ENCODE measurements at regions not wholly inside any gene's neighbourhood (a gene's known extent, or its start where the extent isn't known, plus 50 kb on each side); places are given as distances from the start of the nearest gene placed in this dataset.

- H3K4me3 ChIP-seq (ENCODE audit: low read length) = no peak overlapping the region
- no peak overlapping the region for H3K4me3 Mint-ChIP-seq
Measured at GRCh38 chr1:110788673-110789072, 84.3 kb upstream of the CD53 start.

DNA sequence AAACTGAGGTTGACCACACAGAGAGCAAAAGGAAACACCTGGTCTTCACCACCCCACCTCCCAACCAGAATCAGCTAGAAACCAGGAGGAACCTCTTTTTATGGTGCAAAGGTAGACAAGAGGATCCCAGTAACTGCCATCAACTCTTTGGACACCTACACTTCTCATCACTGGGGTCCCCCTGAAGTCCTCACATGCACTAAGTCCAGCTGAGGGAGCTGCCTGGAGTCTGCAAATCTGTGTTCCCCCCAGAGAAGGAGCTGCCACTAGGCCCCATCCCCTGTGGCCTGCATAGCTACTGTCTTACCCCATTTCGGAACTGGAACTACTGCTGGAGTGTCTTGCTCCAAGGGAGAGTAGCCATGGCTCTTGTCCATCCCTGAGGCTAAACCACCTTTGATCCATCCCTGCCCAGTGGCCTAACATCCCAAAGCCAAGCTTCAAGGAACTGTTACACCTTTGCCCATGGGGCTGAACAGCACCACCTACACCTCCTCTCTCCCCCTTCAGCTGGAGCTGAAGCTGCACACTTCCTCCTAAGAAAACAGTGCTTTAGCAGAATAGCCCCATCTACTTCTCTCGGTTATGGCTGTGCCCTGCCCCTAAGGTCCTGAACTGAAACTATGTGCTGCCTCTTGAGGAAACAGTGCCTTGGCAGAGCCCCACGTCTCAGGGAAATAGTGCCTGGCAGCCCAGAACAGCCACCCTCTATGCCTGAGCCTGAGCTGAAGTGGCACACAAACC is 85.4 kb upstream of the CD53 start:
- Mint-ChIP-seq H3K27me3 (ENCODE audit: low read depth in 2 of 2) (peaks cover 4 to 7% of the 10 kb centered on the region in 2 donors), H3K36me3 (peaks cover 8% of the 10 kb centered on the region), H3K9me3 (peaks cover 0 to 8% of the 10 kb centered on the region in 2 donors), H3K27ac (peak overlapping the region in 1 of 2 donors; percentile 35), H3K4me1 (peaks cover 24 to 25% of the 10 kb centered on the region in 2 donors), H3K4me3 (peak overlapping the region; percentile 54)
- intact Hi-C loops (cut with micrococcal nuclease) = no loop called here
- TF ChIP-seq, protein P1, sequence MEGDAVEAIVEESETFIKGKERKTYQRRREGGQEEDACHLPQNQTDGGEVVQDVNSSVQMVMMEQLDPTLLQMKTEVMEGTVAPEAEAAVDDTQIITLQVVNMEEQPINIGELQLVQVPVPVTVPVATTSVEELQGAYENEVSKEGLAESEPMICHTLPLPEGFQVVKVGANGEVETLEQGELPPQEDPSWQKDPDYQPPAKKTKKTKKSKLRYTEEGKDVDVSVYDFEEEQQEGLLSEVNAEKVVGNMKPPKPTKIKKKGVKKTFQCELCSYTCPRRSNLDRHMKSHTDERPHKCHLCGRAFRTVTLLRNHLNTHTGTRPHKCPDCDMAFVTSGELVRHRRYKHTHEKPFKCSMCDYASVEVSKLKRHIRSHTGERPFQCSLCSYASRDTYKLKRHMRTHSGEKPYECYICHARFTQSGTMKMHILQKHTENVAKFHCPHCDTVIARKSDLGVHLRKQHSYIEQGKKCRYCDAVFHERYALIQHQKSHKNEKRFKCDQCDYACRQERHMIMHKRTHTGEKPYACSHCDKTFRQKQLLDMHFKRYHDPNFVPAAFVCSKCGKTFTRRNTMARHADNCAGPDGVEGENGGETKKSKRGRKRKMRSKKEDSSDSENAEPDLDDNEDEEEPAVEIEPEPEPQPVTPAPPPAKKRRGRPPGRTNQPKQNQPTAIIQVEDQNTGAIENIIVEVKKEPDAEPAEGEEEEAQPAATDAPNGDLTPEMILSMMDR (IDR thresholded peaks at IDR 0.05) = no peak
- 14% methylated on average over 3 of the region's 3 CpGs for WGBS (ENCODE audit: insufficient coverage)
- DNase-seq (peak in 1 of 2 donors; percentile 77), ATAC-seq (peak in 2 of 3 donors; percentile 48 to 64)
- Histone ChIP-seq H3K27ac (ENCODE audit: low read length) (peak overlapping the region; percentile 65), H3K9me3 (ENCODE audit: control insufficient read depth, insufficient read depth, low read length) (peaks cover 9% of the 10 kb centered on the region), H3K27me3 (ENCODE audit: control insufficient read depth, insufficient read depth, low read length) (no peaks in the 10 kb centered on the region), H3K4me1 (ENCODE audit: control insufficient read depth, insufficient read depth, low read length) (peaks cover 24% of the 10 kb centered on the region), H3K36me3 (ENCODE audit: control insufficient read depth, insufficient read depth, low read length) (no peaks in the 10 kb centered on the region), H3K4me3 (ENCODE audit: low read length) (no peak overlapping the region)

More at GRCh38 chr1:110788673-110789072, 84.3 kb upstream of the CD53 start:
- H3K27ac Mint-ChIP-seq = no peak overlapping the region
- TF ChIP-seq, protein P1 (IDR thresholded peaks at IDR 0.05) = no peak
- Histone ChIP-seq H3K9me3 (ENCODE audit: control insufficient read depth, insufficient read depth, low read length) (peaks cover 9% of the 10 kb centered on the region), H3K27ac (ENCODE audit: low read length) (peak overlapping the region; percentile 65), H3K27me3 (ENCODE audit: control insufficient read depth, insufficient read depth, low read length) (no peaks in the 10 kb centered on the region), H3K4me1 (ENCODE audit: control insufficient read depth, insufficient read depth, low read length) (peaks cover 24% of the 10 kb centered on the region), H3K36me3 (ENCODE audit: control insufficient read depth, insufficient read depth, low read length) (no peaks in the 10 kb centered on the region)
- peaks cover 4 to 13% of the 10 kb centered on the region in 2 donors for H3K27me3 Mint-ChIP-seq (ENCODE audit: low read depth in 2 of 2)
- intact Hi-C loops (cut with micrococcal nuclease) = no loop called here
- H3K9me3 Mint-ChIP-seq = peaks cover 0 to 8% of the 10 kb centered on the region in 2 donors
- no CpG with 5 or more reads among the region's 2 CpGs for WGBS (ENCODE audit: insufficient coverage)
- peaks cover 8% of the 10 kb centered on the region for H3K36me3 Mint-ChIP-seq
- no peak for ATAC-seq
- DNase-seq = no peak
- peaks cover 18 to 24% of the 10 kb centered on the region in 2 donors for H3K4me1 Mint-ChIP-seq

DNA sequence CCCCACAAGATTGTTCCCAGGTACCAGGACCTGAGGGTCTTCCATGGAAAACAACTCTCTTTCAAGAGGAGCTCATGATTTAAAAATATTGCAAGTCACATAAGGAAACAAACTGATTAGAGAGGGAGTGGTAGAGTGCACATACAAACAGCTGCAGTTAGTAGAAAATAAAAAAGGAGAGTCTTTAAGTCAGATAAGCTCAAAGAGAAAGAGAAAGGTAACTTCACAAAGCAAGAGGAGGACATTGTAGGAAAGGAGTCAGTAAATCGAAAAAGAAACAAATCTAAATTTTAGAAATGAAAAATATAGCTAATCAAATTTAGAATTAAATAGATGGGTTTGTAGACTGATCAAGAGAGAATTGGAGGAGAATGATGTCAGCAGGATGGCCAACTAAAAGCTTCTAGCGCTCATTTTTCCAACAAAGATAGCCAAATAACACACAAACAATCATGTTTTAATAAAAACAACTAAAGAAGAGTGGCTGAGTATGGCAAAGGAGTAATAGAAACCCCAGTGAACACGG is 86.1 kb upstream of the CD53 start:
- H3K27ac Mint-ChIP-seq = peak overlapping the region in 1 of 2 donors; percentile 41
- no peak overlapping the region for H3K4me3 ChIP-seq (ENCODE audit: low read length)
- H3K27me3 ChIP-seq (ENCODE audit: control insufficient read depth, insufficient read depth, low read length) = no peaks in the 10 kb centered on the region
- H3K36me3 ChIP-seq (ENCODE audit: control insufficient read depth, insufficient read depth, low read length) = no peaks in the 10 kb centered on the region
- peaks cover 24 to 25% of the 10 kb centered on the region in 2 donors for H3K4me1 Mint-ChIP-seq
- peaks cover 24% of the 10 kb centered on the region for H3K4me1 ChIP-seq (ENCODE audit: control insufficient read depth, insufficient read depth, low read length)
- H3K27ac ChIP-seq (ENCODE audit: low read length) = peak overlapping the region; percentile 65
- peak in 1 of 2 donors; percentile 25 for DNase-seq
- intact Hi-C loops (cut with micrococcal nuclease) = no loop called here
- peaks cover 0 to 8% of the 10 kb centered on the region in 2 donors for H3K9me3 Mint-ChIP-seq
- TF ChIP-seq, protein P1 (IDR thresholded peaks at IDR 0.05) = no peak
- H3K36me3 Mint-ChIP-seq = peaks cover 8% of the 10 kb centered on the region
- 0% methylated on average over 1 of the region's 3 CpGs for WGBS (ENCODE audit: insufficient coverage)
- peaks cover under 1 to 4% of the 10 kb centered on the region in 2 donors for H3K27me3 Mint-ChIP-seq (ENCODE audit: low read depth in 2 of 2)
- H3K9me3 ChIP-seq (ENCODE audit: control insufficient read depth, insufficient read depth, low read length) = peaks cover 9% of the 10 kb centered on the region
- no peak for ATAC-seq
- H3K4me3 Mint-ChIP-seq = peak overlapping the region; percentile 54
